Endothelial cell of umbilical vein (primary cell): ENCODE measurements at regions not wholly inside any gene's neighbourhood (a gene's known extent, or its start where the extent isn't known, plus 50 kb on each side); places are given as distances from the start of the nearest gene placed in this dataset.

Source experiments
- BruUV-seq: library from RNA; stranded (reverse); fragments of 400-500 nt; replicated peaks from 2 replicates; lab custom pipeline; 2021; lab: Mats Ljungman, UMichigan
- CTCF ChIA-PET: fragments of 300-600, 350-600 bp; sonication (Branson Sonifier 250); formaldehyde crosslinking; loops from one replicate; lab custom pipeline; 2021; ENCODE audit warnings: antibody characterized with exemption, inconsistent platforms; lab: Charles Lee
- POLR2A ChIA-PET: fragments of 300-600, 350-600 bp; sonication (Branson Sonifier 250); formaldehyde crosslinking; loops from one replicate; lab custom pipeline; 2021; ENCODE audit warnings: antibody characterized with exemption, inconsistent platforms; lab: Charles Lee
- DNase-seq: peaks from one replicate; pipeline ENCODE4 v3.0.0-alpha.2; 2011; ENCODE audit warnings: low read depth, low spot score
- FAIRE-seq: peaks from 2 replicates; lab custom pipeline; 2011; peaks lifted over from hg19 to GRCh38; lab: Jason Lieb, UNC
- H2AFZ ChIP-seq: 2 replicates; pipeline ENCODE4 v1.6.0; 2012; ENCODE audit warnings: low read depth, low read length, control low read depth, inconsistent platforms
- H3K27ac ChIP-seq: 2 replicates; pipeline ENCODE4 v1.5.1; 2011; ENCODE audit warnings: low read depth, mild to moderate bottlenecking, control low read depth, low read length, moderate library complexity; ENCODE audit not compliant: insufficient read depth
- H3K27me3 ChIP-seq, 2 experiments: 2 replicates each; pipeline versions ENCODE4 v1.6.0 to v1.6.1; 2011; ENCODE audit warnings: low read length in 2 of 2, mixed read lengths in 1 of 2; ENCODE audit not compliant: control insufficient read depth in 2 of 2, insufficient read depth in 2 of 2
- H3K36me3 ChIP-seq, 2 experiments: 2 replicates in 1 of 2; 3 replicates in 1 of 2; pipeline ENCODE4 v1.5.1; 2011; ENCODE audit warnings: low read length in 2 of 2, mild to moderate bottlenecking in 1 of 2, moderate library complexity in 1 of 2; ENCODE audit not compliant: control insufficient read depth in 2 of 2, insufficient read depth in 2 of 2; ENCODE audit errors: extremely low read depth in 1 of 2
- H3K4me1 ChIP-seq: 3 replicates; pipeline ENCODE4 v1.5.1; 2011; ENCODE audit warnings: mild to moderate bottlenecking, low read length; ENCODE audit not compliant: control insufficient read depth, insufficient read depth; ENCODE audit errors: extremely low read depth
- H3K4me2 ChIP-seq: 2 replicates; pipeline ENCODE4 v1.6.1; 2011; ENCODE audit warnings: low read length, control low read depth, mixed read lengths; ENCODE audit not compliant: insufficient read depth
- H3K4me3 ChIP-seq, 3 experiments: fragments of 200-600 bp in 1 of 3; sonication (generic), shearing (Covaris generic) in 1 of 3; replicated peaks in 1 of 3; 2 replicates each; pipeline ENCODE4 v1.5.1; 2011 to 2016; ENCODE audit warnings: control low read depth in 3 of 3, low read length in 3 of 3, mild to moderate bottlenecking in 2 of 3, inconsistent platforms in 1 of 3, low read depth in 1 of 3, moderate library complexity in 1 of 3; ENCODE audit not compliant: insufficient read depth in 1 of 3
- H3K79me2 ChIP-seq: 2 replicates; pipeline ENCODE4 v1.6.0; 2012; ENCODE audit warnings: low read length, inconsistent platforms; ENCODE audit not compliant: control insufficient read depth, insufficient read depth
- H3K9ac ChIP-seq: replicated peaks from 2 replicates; pipeline ENCODE3; 2011; ENCODE audit warnings: low read length, control low read depth; ENCODE audit not compliant: insufficient read depth; ENCODE audit errors: extremely low read depth
- H3K9me1 ChIP-seq: replicated peaks from 3 replicates; pipeline ENCODE4 v1.6.0; 2011; ENCODE audit warnings: mild to moderate bottlenecking, low read length; ENCODE audit not compliant: control insufficient read depth, insufficient read depth; ENCODE audit errors: extremely low read depth
- H3K9me3 ChIP-seq: replicated peaks from 2 replicates; pipeline ENCODE4 v1.5.1; 2012; ENCODE audit warnings: low read length, inconsistent platforms; ENCODE audit not compliant: control insufficient read depth, insufficient read depth
- H4K20me1 ChIP-seq: replicated peaks from 2 replicates; pipeline ENCODE3; 2011; ENCODE audit warnings: mild to moderate bottlenecking, low read length; ENCODE audit not compliant: control insufficient read depth, insufficient read depth; ENCODE audit errors: extremely low read depth
- EZH2 ChIP-seq: IDR thresholded peaks from 2 replicates; pipeline ENCODE4 v1.6.1; 2012; ENCODE audit warnings: borderline replicate concordance, low read depth, mild to moderate bottlenecking, moderate library complexity, low read length, inconsistent platforms; ENCODE audit not compliant: severe bottlenecking
- FOS ChIP-seq: IDR thresholded peaks from 2 replicates; pipeline ENCODE4 v1.6.1; 2011; ENCODE audit warnings: mild to moderate bottlenecking, low read length, moderate library complexity, borderline replicate concordance; ENCODE audit not compliant: insufficient read depth
- GATA2 ChIP-seq: IDR thresholded peaks from 2 replicates; pipeline ENCODE4 v1.7.0; 2011; ENCODE audit warnings: low read depth, mild to moderate bottlenecking, moderate library complexity, mixed read lengths, low read length; ENCODE audit not compliant: insufficient read length, insufficient read depth
- JUN ChIP-seq: IDR thresholded peaks from 2 replicates; pipeline ENCODE4 v1.6.1; 2011; ENCODE audit warnings: borderline replicate concordance, low read depth; ENCODE audit not compliant: insufficient read length, insufficient read depth
- MAX ChIP-seq: IDR thresholded peaks from 2 replicates; pipeline ENCODE4 v1.6.1; 2011; ENCODE audit not compliant: insufficient read depth, insufficient read length
- MYC ChIP-seq: IDR thresholded peaks from one replicate; pipeline ENCODE4 v1.6.1; 2011; ENCODE audit warnings: mild to moderate bottlenecking, low read depth, low read length
- POLR2A ChIP-seq: IDR thresholded peaks from 2 replicates; pipeline ENCODE4 v1.6.1; 2012; ENCODE audit warnings: low read depth, mild to moderate bottlenecking, control low read depth, low read length
- POLR2AphosphoS5 ChIP-seq: IDR thresholded peaks from 2 replicates; pipeline ENCODE4 v1.6.1; 2012; ENCODE audit warnings: low read depth, mild to moderate bottlenecking, control low read depth, low read length, moderate library complexity; ENCODE audit not compliant: insufficient read depth
- dilution Hi-C: fragments of 300-500 bp; cut with MboI; formaldehyde crosslinking; loops from one replicate; pipeline ENCODE4 v1.15.0; 2019; ENCODE audit warnings: low sequenced_read_pairs; ENCODE audit not compliant: extremely low pct_ligation_motif_present
- intact Hi-C: fragments of 100-400 bp; cut with micrococcal nuclease; formaldehyde crosslinking; loops from one replicate; pipeline ENCODE4 v1.10.0; 2022
- TF ChIP-seq, protein P1 (sequence below), 2 donors: IDR thresholded peaks; 1 replicate in 1 of 2; 2 replicates in 1 of 2; pipeline ENCODE4 v1.5.1; 2011; ENCODE audit warnings: low read length in 2 of 2, mild to moderate bottlenecking in 2 of 2, moderate library complexity in 2 of 2, control low read depth in 1 of 2, inconsistent platforms in 1 of 2, low read depth in 1 of 2; ENCODE audit not compliant: insufficient read depth in 1 of 2; ENCODE audit errors: extremely low read depth in 1 of 2

DNA sequence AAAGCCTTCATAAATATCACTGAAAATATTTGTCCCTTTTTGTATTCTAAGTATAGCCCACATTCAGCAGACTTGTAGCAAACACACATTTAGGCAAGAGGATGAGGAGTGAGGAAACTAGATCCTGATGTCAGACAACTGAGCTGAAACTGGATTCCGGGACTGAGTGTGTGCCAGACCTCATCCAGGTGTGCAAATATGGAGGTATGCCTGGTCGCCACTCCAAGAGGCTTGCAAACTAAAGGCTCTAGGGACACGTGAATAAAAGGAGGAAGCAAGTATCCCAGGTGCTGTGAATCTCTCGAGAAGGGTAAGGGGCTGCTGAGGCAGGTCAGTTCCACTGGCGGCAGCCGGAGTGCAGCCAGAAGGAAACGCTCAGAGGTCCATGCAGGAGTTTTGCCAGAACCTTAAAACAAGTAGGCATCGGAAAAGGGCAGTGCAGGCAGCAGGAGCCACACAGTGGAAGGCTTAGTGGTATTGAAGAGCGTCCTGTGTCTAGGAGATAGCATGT lies 77.4 kb upstream of the ALDH1B1 start:
- ChIA-PET POLR2A (no interaction called here), CTCF (no interaction called here)
- dilution Hi-C loops, result no loop called here

GRCh38 chr9:38313421-38313820 lies 79.1 kb upstream of the ALDH1B1 start:
- TF ChIP-seq JUN (no peak), MYC (no peak), MAX (no peak), FOS (no peak), GATA2 (no peak), POLR2AphosphoS5 (no peak), EZH2 (no peak), POLR2A (no peak)
- TF ChIP-seq, protein P1, sequence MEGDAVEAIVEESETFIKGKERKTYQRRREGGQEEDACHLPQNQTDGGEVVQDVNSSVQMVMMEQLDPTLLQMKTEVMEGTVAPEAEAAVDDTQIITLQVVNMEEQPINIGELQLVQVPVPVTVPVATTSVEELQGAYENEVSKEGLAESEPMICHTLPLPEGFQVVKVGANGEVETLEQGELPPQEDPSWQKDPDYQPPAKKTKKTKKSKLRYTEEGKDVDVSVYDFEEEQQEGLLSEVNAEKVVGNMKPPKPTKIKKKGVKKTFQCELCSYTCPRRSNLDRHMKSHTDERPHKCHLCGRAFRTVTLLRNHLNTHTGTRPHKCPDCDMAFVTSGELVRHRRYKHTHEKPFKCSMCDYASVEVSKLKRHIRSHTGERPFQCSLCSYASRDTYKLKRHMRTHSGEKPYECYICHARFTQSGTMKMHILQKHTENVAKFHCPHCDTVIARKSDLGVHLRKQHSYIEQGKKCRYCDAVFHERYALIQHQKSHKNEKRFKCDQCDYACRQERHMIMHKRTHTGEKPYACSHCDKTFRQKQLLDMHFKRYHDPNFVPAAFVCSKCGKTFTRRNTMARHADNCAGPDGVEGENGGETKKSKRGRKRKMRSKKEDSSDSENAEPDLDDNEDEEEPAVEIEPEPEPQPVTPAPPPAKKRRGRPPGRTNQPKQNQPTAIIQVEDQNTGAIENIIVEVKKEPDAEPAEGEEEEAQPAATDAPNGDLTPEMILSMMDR (IDR thresholded peaks at IDR 0.05; ENCODE audit: extremely low read depth in 1 of 2, insufficient read depth in 1 of 2, low read depth in 1 of 2, low read length in 2 of 2), result no peak
- intact Hi-C loops, result loop anchor here (10.0 kb wide), 1 partner anchor 61 kb away; no protein-coding TSS in a partner anchor
- Histone ChIP-seq H3K4me1 (no peaks in the 10 kb centered on the region), H3K27me3 (peaks cover 3 to 4% of the 10 kb centered on the region in 2 experiments), H3K9ac (no peak overlapping the region), H3K27ac (no peak overlapping the region), H3K4me2 (no peak overlapping the region), H3K36me3 (no peaks in the 10 kb centered on the region), H2AFZ (no peak overlapping the region), H3K4me3 (no peak overlapping the region), H3K9me3 (no peaks in the 10 kb centered on the region), H4K20me1 (no peaks in the 10 kb centered on the region), H3K9me1 (no peaks in the 10 kb centered on the region), H3K79me2 (no peaks in the 10 kb centered on the region)
- no TSS peak for BruUV-seq
- dilution Hi-C loops, result no loop called here
- DNase-seq (no peak), FAIRE-seq (no peak)
- POLR2A ChIA-PET, result no interaction called here
- CTCF ChIA-PET, result no interaction called here

More for the DNA sequence above, 77.4 kb upstream of the ALDH1B1 start:
- no peak for FAIRE-seq
- Histone ChIP-seq H3K9me1 (no peaks in the 10 kb centered on the region), H3K36me3 (no peaks in the 10 kb centered on the region), H3K27me3 (peaks cover 2 to 6% of the 10 kb centered on the region in 2 experiments), H3K79me2 (no peaks in the 10 kb centered on the region), H3K4me2 (no peak overlapping the region), H3K27ac (no peak overlapping the region), H3K9ac (no peak overlapping the region), H2AFZ (no peak overlapping the region), H4K20me1 (no peaks in the 10 kb centered on the region), H3K4me1 (no peaks in the 10 kb centered on the region), H3K9me3 (no peaks in the 10 kb centered on the region), H3K4me3 (no peak overlapping the region)
- BruUV-seq, result no TSS peak
- no peak for TF ChIP-seq POLR2A
- no peak for TF ChIP-seq MYC
- TF ChIP-seq POLR2AphosphoS5, result no peak
- intact Hi-C loops, result loop anchor here (10.0 kb wide), 1 partner anchor 60 kb away; no protein-coding TSS in a partner anchor
- DNase-seq, result no peak
